ENCODE measurements at regions not wholly inside any gene's neighbourhood (a gene's known extent, or its start where the extent isn't known, plus 50 kb on each side); places are given as distances from the start of the nearest gene placed in this dataset.

DNA sequence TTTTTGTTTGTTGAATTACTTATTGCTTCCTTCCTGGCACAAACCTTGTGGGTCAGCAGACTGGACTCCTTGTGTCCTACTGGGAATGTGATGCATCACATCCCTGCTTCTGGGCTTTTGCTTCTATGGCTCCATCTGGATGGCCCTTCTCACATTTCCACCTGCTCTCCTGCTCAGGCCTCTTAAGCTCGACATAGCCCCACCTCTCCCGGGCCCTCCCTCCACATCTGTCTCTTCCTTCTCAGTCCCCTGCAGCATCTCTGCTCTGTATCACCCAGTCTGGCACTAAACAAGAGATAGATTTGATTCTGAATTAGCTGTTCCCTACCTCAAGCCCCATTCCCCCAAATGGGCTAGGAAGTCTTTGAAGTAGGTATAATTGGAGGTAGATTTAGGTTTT lies 356.8 kb downstream of the DHX35 start:
- DNase-seq = no peak

- DNase-seq = no peak
Measured at GRCh38 chr20:39312676-39313075, 350.5 kb downstream of the DHX35 start.

DNA sequence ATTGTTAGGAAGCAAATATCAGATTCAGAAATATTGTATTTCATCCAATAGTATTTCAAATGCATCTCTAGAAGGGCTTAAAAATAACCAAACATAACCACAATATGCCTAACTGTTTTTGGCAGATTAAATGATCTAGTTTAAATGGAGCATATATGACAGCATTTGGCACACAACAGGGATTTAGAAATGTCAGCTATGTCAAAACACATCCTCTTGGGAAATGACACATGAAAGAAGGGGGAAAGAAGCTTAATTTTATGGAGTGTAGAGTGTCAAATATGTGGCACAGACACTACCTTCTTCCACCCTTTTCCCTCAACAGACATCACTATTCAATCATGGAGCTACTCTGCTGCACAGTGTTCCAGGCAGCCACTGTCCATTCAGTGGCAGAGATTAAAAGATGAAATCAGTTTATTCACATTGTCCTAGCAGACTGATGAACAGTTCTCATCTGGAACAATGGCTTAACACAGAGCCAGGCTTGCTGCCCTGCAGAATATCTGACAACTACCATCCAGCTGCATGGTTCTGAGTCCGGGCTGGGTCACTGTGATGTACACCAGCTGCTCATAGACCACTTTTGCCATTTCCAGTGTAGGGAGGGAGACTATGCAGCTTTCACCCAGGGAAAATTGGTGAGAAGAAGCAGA lies 349.8 kb downstream of the DHX35 start:
- DNase-seq = no peak

DNA sequence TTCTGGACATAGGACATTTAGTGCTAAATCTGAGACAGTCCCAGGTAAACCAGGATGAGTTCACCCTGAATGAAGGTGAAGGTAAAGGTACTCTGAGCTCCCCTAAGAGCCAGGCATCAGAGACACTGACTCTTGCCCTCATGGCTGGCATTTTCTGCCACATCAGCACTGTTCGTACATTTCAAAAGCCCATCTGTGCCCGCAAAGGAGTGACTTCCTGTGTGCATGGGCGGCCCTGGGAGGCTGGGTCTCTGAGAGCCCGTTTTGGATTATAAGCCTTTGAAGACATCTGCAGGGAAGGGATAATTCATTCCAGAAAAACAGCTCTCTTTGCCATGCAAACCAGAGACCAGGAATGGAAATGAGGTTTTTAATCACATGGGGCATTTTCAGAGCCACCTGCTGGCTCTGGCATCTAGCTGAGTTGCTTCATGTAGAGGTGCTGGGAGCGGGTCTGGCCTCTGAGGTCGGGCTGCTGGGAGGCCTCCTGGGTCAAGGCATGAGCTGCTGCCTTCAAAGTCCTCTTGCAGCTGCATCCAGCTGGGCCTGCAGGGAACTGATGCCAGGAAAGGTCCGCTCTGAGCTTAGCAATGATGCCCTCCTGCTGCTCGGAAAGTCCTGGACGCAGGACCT lies 348.3 kb downstream of the DHX35 start:
- DNase-seq = no peak

- no peak for DNase-seq
Measured at GRCh38 chr20:39309458-39309857, 347.3 kb downstream of the DHX35 start.

DNA sequence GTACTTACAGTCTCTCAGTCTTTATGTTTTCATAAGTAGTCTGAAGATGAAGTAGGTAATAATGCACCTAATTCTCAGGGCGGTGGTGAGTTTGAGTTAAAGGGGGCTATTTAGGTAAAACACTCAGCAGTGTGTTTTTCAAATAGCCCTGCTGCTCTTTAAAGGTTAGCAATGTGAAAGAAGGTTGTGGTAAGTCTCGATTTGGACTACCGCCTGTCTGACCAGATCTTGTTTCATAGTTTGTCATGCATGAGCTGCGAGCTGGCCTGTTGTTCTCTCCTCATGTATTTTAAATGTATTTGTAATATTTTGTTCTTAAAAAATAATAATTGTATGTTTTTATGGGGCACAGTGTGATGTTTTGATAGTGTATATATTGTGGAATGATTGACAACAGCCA lies 340.2 kb downstream of the DHX35 start:
- no peak for DNase-seq

DNA sequence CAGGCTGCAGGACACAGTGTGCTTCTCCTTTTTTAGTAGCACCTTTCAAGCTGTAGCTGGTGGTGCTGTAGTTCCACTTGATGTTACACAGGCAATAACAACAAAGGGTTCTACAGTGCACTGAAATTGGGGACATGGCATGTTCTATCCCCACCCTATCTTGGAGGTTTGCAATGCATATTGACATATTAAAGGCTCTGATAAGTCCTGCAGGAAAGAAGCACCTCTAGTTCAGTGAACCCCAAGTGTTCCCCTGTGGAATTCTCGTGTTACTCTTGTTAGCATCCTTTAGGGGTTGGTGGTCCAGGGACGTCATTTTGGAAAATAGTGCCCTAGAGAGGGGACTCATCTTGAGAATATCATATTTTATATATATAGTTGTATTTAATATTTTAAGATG lies 337.6 kb downstream of the DHX35 start:
- DNase-seq = no peak

DNA sequence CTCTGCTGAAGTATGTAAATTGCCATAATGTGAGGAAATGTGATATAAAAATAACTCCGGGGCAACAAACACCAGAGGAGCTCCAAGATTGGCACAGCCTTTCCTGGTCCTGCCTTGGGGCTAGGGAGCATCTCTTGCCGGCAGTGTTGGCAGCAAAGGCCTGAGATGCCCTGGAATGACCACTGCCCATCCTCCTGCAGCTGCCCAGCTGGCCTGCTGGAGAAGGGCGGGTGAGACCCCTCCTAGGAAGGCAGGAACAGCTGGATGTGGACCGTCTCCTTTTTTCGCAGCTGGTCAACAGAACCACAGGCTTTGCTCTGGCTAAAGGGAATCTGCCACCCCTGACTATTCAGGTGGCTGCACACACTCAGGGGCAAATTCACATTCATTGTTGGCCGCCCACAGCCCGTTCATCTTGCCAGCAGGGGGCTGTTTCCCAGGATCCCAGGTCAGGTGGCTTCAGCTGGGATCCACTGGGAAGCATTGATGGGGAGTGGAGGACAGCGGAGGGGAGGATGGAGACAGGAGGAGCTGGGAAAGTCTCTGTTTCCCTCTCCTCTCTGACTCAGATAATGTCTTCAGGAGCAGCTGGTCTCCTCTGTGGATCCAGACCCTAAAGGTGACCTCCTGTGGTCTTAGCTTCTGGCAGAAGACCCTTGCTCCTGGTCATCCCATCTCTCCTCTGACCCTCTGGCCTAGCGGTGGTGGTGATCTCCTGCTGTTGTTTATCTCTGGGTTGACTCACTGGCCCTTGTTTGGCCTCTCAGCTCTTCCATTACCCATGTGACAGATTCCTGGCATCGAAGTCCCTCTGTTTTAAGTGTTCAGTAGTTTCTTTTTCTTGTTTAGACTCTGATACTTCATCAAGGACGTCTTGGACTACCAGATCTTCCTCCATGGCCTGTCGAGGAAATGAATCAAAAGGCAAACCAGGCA lies 336.7 kb downstream of the DHX35 start:
- DNase-seq = no peak

DNA sequence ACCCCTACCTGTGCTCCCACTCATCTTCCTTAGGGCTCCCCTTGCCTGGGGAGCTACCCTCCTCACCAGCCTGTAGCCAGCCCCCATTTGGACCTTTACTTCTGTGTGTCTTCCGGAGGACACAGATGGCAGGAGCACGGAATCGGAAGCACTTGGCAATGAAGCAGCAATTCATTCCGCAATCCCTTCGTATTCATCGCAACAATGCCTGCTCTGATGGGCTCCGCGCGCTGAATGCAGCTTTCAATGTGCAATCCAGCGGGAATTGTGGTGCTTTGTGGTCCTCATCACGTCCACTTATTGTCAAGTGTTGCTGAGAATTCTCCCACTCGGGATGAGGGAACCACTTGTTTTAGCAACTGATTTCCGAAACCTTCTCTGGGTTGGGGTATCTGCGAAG lies 336.0 kb downstream of the DHX35 start:
- DNase-seq = no peak

DNA sequence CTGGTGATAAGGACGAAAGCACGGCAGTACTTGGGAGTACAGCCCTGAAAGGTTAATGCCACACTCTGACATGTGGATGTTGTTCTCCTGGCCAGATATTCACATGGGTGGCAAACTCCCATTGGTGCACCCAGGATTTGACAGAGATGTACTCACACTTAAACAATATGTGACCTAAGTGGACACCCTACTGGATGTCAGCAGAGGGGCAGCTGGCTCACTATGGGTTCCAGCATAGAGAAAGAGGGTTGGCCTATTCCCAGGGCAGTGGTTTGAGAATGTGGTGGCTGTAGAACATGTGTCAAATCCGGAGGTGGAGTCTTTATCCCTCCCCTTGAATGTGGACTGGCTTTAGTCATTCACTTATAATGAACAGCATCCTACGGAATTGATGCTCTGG lies 333.2 kb downstream of the DHX35 start:
- DNase-seq = no peak

DNA sequence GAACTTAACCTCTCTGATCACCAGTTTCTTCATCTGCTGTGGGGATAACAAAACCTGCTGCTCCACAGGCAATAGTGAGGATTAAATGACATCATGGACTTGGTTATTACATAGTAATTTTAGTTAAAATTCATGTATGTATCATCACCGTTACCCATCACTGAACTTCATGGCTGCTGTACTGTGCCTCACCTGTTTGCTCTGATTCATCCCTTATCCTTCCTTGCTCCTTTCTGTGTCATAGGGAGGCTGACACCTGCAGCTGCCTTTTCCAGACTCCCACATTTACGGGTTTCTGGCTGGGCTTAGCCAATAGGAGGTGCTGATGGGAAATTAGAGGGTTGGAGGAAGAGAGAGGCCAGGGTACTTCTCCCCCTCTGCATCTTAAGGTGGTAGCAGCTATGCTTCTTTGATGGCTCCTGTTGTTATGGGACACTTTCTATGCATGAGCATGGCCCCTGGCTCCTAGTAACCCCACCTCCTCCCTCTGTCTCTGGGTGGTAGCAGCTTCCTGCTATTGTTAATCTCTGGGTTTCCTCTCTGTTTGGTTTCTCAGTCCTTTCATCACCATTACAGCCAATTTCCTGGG lies 332.1 kb downstream of the DHX35 start:
- no peak for DNase-seq

DNA sequence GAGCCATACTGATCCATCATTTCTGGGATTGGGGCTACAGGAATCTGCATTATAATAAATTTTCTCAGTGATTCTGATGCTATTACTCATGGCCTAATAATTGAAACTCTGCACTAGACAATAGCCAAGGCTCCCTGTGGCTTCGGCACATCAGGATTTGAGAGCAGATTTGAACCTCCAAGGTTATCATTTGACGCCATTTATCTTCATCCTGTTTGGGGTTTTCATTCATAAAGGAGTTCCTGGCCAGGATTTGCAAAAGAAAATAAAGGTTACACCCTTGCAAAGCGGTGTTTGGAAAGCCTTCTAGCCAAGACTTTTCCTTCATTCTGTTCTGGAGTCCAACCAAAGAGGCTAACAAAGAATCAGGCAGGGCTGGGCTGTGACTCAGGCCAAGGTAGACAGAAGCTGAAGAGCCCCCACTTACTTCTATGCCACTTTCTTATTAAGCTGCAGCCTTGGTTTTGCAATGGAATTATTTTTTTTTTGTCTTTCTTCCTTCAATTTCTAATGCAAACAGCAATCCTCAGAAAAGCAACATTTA lies 330.1 kb downstream of the DHX35 start:
- no peak for DNase-seq

- DNase-seq = no peak
Measured at GRCh38 chr20:39291301-39291700, 329.2 kb downstream of the DHX35 start.

GRCh38 chr20:39290575-39290974 lies 328.4 kb downstream of the DHX35 start:
- DNase-seq = no peak

DNA sequence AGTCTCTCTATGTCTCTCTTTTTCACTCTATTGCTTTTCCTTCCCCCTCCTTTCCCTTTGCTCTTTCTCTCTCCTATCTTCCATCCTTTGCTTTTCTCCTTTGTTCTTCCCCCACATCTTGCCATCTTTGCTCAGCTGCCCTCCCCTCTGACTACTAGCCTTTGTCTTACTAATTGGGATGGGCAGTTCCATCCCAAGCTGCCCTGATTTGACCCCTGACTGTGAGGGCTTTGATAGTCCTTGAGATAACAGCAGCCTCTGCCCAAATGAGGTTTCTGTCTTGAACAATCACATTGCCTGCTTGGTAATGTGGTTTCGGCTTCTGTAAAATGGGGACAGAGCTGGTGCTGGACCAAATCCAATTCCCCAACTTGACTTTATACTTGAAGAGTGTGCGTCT lies 327.7 kb downstream of the DHX35 start:
- DNase-seq = no peak

- no peak for DNase-seq
Measured at GRCh38 chr20:39289316-39289715, 327.2 kb downstream of the DHX35 start.

- DNase-seq = no peak
Measured at GRCh38 chr20:39283464-39283863, 321.3 kb downstream of the DHX35 start.

DNA sequence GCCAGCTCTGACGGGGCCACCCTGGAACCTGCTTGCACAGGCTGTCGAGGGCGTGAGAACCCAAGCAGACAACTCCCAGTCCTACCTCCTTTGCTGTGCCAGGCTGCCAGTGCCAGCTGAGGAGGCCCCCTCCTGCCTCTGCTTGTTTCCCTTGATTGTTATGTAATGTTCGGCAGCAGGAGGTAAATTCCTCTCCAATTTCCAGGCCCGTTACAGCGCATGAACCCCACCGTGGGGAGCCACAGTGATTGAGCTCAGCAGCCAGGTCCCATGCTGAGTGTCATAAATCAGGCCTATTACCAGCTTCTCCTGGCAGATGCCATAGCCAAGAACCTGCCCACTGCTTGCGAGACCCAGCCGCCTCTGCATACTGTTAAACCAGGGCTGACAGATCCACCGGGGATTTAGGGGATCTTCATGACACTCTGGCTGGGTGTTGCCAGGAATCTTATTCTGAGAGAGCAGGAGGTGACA lies 320.5 kb downstream of the DHX35 start:
- DNase-seq = no peak

- DNase-seq = no peak
Measured at GRCh38 chr20:39280875-39281274, 318.7 kb downstream of the DHX35 start.

- DNase-seq = no peak
Measured at GRCh38 chr20:39278230-39278788, 316.2 kb downstream of the DHX35 start.

- no peak for DNase-seq
Measured at GRCh38 chr20:39277185-39277584, 315.0 kb downstream of the DHX35 start.

DNA sequence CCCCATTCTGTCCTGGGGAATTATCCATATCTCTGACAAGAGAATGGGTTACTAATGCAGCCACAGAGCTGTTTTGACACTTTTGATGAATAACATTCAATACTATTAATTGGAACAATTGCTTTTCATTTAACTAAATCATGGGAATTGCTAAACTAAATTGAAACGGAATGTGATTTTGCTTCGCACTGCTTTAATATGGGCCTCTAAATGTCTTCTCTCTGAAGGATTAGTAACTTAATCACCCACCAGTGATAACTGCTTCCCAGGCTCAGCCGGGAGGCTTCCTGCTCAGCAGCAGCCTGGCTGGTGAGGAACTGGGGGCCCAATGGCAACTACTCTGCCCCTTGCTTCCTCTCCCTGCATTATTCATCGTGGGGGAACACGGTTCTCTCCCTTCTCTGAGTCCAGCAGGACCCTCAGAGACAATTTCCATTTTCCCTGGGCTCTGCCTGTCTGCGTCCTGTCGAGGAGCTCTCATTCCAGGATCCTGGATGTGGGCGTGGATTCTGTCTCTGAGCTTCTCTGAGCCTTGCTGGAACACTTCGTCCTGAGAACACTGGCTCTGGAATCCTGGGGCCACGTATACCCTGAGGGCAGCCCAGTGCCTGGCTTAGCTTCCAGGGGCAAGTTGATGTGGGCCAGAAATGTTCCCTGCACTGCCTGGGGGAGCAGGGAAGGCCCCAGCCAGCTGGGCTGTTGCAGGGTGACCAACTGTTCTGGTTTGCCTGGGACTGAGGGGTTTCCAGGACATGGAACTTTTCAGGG lies 308.9 kb downstream of the DHX35 start:
- no peak for DNase-seq
